CD4-positive, alpha-beta T cell (primary cell): ENCODE measurements at regions not wholly inside any gene's neighbourhood (a gene's known extent, or its start where the extent isn't known, plus 50 kb on each side); places are given as distances from the start of the nearest gene placed in this dataset.

Source experiments
- ATAC-seq: fragments of 200-7000 bp; cut with Tn5 transposase; one replicate; pipeline ENCODE4 v1.10.0; 2022; ENCODE audit warnings: mild to moderate bottlenecking; ENCODE audit not compliant: poor library complexity
- CTCF ChIA-PET: fragments of 350-600 bp; sonication (Branson Sonifier 250); formaldehyde crosslinking; loops from one replicate; lab custom pipeline; 2021; ENCODE audit warnings: antibody characterized with exemption, inconsistent platforms; lab: Charles Lee
- POLR2A ChIA-PET: fragments of 350-600 bp; sonication (Branson Sonifier 250); formaldehyde crosslinking; loops from one replicate; lab custom pipeline; 2021; ENCODE audit warnings: antibody characterized with exemption, inconsistent platforms; lab: Charles Lee
- DNase-seq, 14 experiments: peaks; one replicate each; pipeline ENCODE4 v3.0.0-alpha.2; 2013 to 2020; ENCODE audit warnings: mixed read lengths in 2 of 14
- H3K27ac ChIP-seq, 2 donors: one replicate each; pipeline versions ENCODE4 v1.5.1 to v1.7.0; 2013; ENCODE audit warnings: low read length in 2 of 2, low read depth in 1 of 2, mild to moderate bottlenecking in 1 of 2
- H3K27me3 ChIP-seq, 2 experiments: 1 replicate in 1 of 2; 2 replicates in 1 of 2; pipeline versions ENCODE4 v1.6.1 to v1.7.0; 2013; ENCODE audit warnings: low read length in 2 of 2, control low read depth in 1 of 2, mild to moderate bottlenecking in 1 of 2, moderate library complexity in 1 of 2; ENCODE audit not compliant: insufficient read depth in 2 of 2, control insufficient read depth in 1 of 2
- H3K36me3 ChIP-seq: one replicate; pipeline ENCODE4 v1.6.1; 2013; ENCODE audit warnings: low read length, control low read depth; ENCODE audit not compliant: insufficient read depth
- H3K4me1 ChIP-seq: one replicate; pipeline ENCODE4 v1.6.1; 2013; ENCODE audit warnings: low read length, control low read depth; ENCODE audit not compliant: insufficient read depth
- H3K4me3 ChIP-seq: one replicate; pipeline ENCODE4 v1.5.1; 2013; ENCODE audit warnings: mild to moderate bottlenecking, low read length, moderate library complexity
- H3K9me3 ChIP-seq, 2 experiments: 1 replicate in 1 of 2; 2 replicates in 1 of 2; pipeline versions ENCODE4 v1.6.1 to v1.7.0; 2013; ENCODE audit warnings: low read length in 2 of 2, mild to moderate bottlenecking in 2 of 2, control low read depth in 1 of 2, moderate library complexity in 1 of 2; ENCODE audit not compliant: control insufficient read depth in 1 of 2, insufficient read depth in 1 of 2
- H3K27ac Mint-ChIP-seq: one replicate; pipeline ENCODE4 v1.8.0; 2020; ENCODE audit warnings: mixed read lengths
- H3K27me3 Mint-ChIP-seq: one replicate; pipeline ENCODE4 v1.8.0; 2021; ENCODE audit warnings: mixed read lengths
- H3K36me3 Mint-ChIP-seq: one replicate; pipeline ENCODE4 v1.8.0; 2021; ENCODE audit warnings: low read depth, mixed read lengths
- H3K4me1 Mint-ChIP-seq: one replicate; pipeline ENCODE4 v1.8.0; 2021; ENCODE audit warnings: low read depth, mixed read lengths
- H3K4me3 Mint-ChIP-seq: one replicate; pipeline ENCODE4 v1.8.0; 2020; ENCODE audit warnings: mild to moderate bottlenecking, mixed read lengths
- H3K9me3 Mint-ChIP-seq: one replicate; pipeline ENCODE4 v1.8.0; 2020; ENCODE audit warnings: mixed read lengths
- CTCF ChIP-seq: fragments of 200-600 bp; IDR thresholded peaks from one replicate; pipeline ENCODE4 v1.8.0; 2022; ENCODE audit warnings: antibody characterized with exemption, mild to moderate bottlenecking
- intact Hi-C, 2 experiments: fragments of 100-400 bp; cut with DNase I in 1 of 2; cut with micrococcal nuclease in 1 of 2; formaldehyde crosslinking; loops; one replicate each; pipeline versions ENCODE4 v1.15.1 to v1.9.0; 2023 to 2025; cut with DNase I, micrococcal nuclease

GRCh38 chr2:143948710-143949109 lies 571.2 kb downstream of the ZEB2 start:
- Mint-ChIP-seq H3K9me3 (no peaks in the 10 kb centered on the region), H3K4me3 (no peak overlapping the region), H3K27ac (no peak overlapping the region), H3K27me3 (no peaks in the 10 kb centered on the region), H3K4me1 (no peaks in the 10 kb centered on the region), H3K36me3 (no peaks in the 10 kb centered on the region)
- H3K27me3 ChIP-seq, result no peaks in the 10 kb centered on the region
- no peaks in the 10 kb centered on the region for H3K9me3 ChIP-seq
- ChIA-PET CTCF (interaction anchor here (0.8 kb wide), 1 partner anchor 10 kb away, joined by 3 read pairs; no protein-coding TSS in a partner anchor), POLR2A (no interaction called here)
- no peak for ATAC-seq
- intact Hi-C loops, result no loop called here
- DNase-seq, result no peak
- no peak for TF ChIP-seq CTCF
- no peaks in the 10 kb centered on the region for H3K36me3 ChIP-seq
- no peaks in the 10 kb centered on the region for H3K4me1 ChIP-seq
- no peak overlapping the region for H3K27ac ChIP-seq
- no peak overlapping the region for H3K4me3 ChIP-seq

- H3K36me3 ChIP-seq, result no peaks in the 10 kb centered on the region
- Mint-ChIP-seq H3K4me1 (no peaks in the 10 kb centered on the region), H3K27ac (no peak overlapping the region), H3K36me3 (no peaks in the 10 kb centered on the region), H3K9me3 (no peaks in the 10 kb centered on the region), H3K27me3 (peaks cover 1% of the 10 kb centered on the region), H3K4me3 (no peak overlapping the region)
- H3K4me1 ChIP-seq, result no peaks in the 10 kb centered on the region
- no peak overlapping the region for H3K27ac ChIP-seq
- intact Hi-C loops, result no loop called here
- H3K9me3 ChIP-seq, result no peaks in the 10 kb centered on the region
- DNase-seq (no peak), ATAC-seq (no peak)
- no peak for TF ChIP-seq CTCF
- POLR2A ChIA-PET, result no interaction called here
- no peaks in the 10 kb centered on the region for H3K27me3 ChIP-seq
- CTCF ChIA-PET, result no interaction called here
- H3K4me3 ChIP-seq, result no peak overlapping the region
Measured at GRCh38 chr2:143946436-143947391, 573.2 kb downstream of the ZEB2 start.

GRCh38 chr2:143942486-143942885 lies 577.4 kb downstream of the ZEB2 start:
- ChIA-PET CTCF (no interaction called here), POLR2A (no interaction called here)
- Mint-ChIP-seq H3K4me1 (peaks cover 11% of the 10 kb centered on the region), H3K36me3 (no peaks in the 10 kb centered on the region), H3K27me3 (peaks cover 35% of the 10 kb centered on the region), H3K27ac (no peak overlapping the region), H3K9me3 (no peaks in the 10 kb centered on the region), H3K4me3 (no peak overlapping the region)
- intact Hi-C loops, result no loop called here
- H3K27ac ChIP-seq, result no peak overlapping the region
- H3K4me3 ChIP-seq, result no peak overlapping the region
- DNase-seq (no peak), ATAC-seq (no peak)
- no peak for TF ChIP-seq CTCF
- peaks cover 0 to 3% of the 10 kb centered on the region in 2 experiments for H3K9me3 ChIP-seq
- peaks cover 3% of the 10 kb centered on the region for H3K4me1 ChIP-seq
- no peaks in the 10 kb centered on the region for H3K36me3 ChIP-seq
- peaks cover 5 to 27% of the 10 kb centered on the region in 2 experiments for H3K27me3 ChIP-seq
